ENCODE measurements at regions not wholly inside any gene's neighbourhood (a gene's known extent, or its start where the extent isn't known, plus 50 kb on each side); places are given as distances from the start of the nearest gene placed in this dataset.

DNA sequence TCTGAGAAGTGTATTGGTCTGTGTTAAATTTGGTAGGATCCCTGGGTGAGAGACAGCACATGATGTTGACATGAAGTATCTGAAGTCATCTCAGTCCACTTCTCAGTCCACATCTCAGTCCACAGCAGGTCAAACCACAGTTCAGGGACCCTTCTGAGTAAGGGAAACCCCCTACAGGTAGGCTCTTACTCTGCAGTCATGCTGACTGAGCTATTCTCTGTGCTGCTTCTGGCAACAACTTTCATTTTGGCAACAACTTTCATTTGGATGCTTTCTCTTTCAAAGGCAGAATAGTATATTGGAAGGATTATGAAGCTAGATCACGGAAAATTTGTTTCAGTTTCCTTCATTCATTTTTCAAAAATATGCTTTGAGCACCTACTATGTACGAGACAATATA lies 178.2 kb upstream of the GOLIM4 start (continued):
- TF ChIP-seq, protein P1, sequence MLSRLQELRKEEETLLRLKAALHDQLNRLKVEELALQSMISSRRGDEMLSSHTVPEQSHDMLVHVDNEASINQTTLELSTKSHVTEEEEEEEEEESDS (CRISPR knock-in tag; IDR thresholded peaks at IDR 0.05; ENCODE audit: borderline replicate concordance): no peak
- TF ChIP-seq FOSL2 (CRISPR knock-in tag; IDR thresholded peaks at IDR 0.05): no peak
- TF ChIP-seq ONECUT2 (CRISPR knock-in tag; IDR thresholded peaks at IDR 0.05): no peak

DNA sequence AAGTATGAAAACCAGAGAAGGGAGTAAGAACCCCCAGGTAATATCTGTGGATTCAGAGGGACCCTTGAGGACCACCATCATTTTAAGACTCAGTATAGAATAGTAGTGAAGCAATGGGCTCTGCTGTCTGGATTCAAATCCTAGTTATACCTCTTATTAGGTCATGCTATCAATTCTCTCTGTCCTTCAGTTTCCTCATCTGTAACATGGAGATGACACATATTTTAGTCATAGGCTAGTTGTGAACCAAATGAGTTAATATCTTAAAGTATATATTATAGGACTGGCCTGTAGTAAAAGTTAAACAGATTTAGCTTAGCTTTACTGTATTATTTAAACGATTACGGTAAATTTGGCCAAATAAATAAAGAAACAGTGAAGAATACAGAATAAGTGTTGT lies 177.3 kb upstream of the GOLIM4 start:
- DNase-seq (ENCODE audit: low spot score) (no peak), ATAC-seq (no peak), FAIRE-seq (no peak)
- no peaks in the 10 kb centered on the region; a peak in 1 of 5 replicates for H3K27me3 ChIP-seq (ENCODE audit: control insufficient read depth in 1 of 2, insufficient read depth in 2 of 2, low read length in 2 of 2)
- H3K9ac ChIP-seq (ENCODE audit: insufficient read depth, low read depth, low read length): no peak overlapping the region
- in situ Hi-C loops (cut with HindIII; ENCODE audit: extremely low pct_ligation_motif_present, low pct_unique_long_range_greater_than_20kb): no loop called here
- H3K27ac ChIP-seq (ENCODE audit: extremely low read length, insufficient read depth, low read length): no peak overlapping the region
- 0% methylated on average over 2 of the region's 2 CpGs for WGBS (ENCODE audit: low lambda C conversion rate)
- BruUV-seq (replicated peaks): no TSS peak
- ChIA-PET POLR2A (no interaction called here), CTCF (ENCODE audit: low intra/inter-chr PET ratio, low total read pairs) (no interaction called here)
- intact Hi-C loops (cut with micrococcal nuclease; ENCODE audit: unreplicated experiment): no loop called here
- no peaks in the 10 kb centered on the region for H4K20me1 ChIP-seq (ENCODE audit: insufficient read depth, low read length)
- H2AFZ ChIP-seq (ENCODE audit: low read length): no peak overlapping the region
- H3K4me3 ChIP-seq (replicated peaks in 1 of 3; ENCODE audit: insufficient read depth in 1 of 3, low read depth in 2 of 3, low read length in 3 of 3): no peak overlapping the region
- H3K9me3 ChIP-seq (ENCODE audit: low read length): no peaks in the 10 kb centered on the region
- H3K36me3 ChIP-seq (replicated peaks in 1 of 2; ENCODE audit: control insufficient read depth in 1 of 2, insufficient read depth in 2 of 2, low read length in 2 of 2): no peaks in the 10 kb centered on the region
- TF ChIP-seq ZNF567 (CRISPR knock-in tag; IDR thresholded peaks at IDR 0.05; ENCODE audit: borderline replicate concordance): no peak
- TF ChIP-seq ZNF768 (CRISPR knock-in tag; IDR thresholded peaks at IDR 0.05): no peak
- TF ChIP-seq NR2F6 (IDR thresholded peaks at IDR 0.05): no peak
- no peak for TF ChIP-seq NR2F6 (CRISPR knock-in tag; IDR thresholded peaks at IDR 0.05)
- no peak for TF ChIP-seq HOXA5 (CRISPR knock-in tag; IDR thresholded peaks at IDR 0.05)
- no peak for TF ChIP-seq ATF1 (CRISPR knock-in tag; IDR thresholded peaks at IDR 0.05)
- TF ChIP-seq PRPF4 (IDR thresholded peaks at IDR 0.05; ENCODE audit: low read depth, low read length, poor library complexity, severe bottlenecking): no peak
- TF ChIP-seq ZNF7 (CRISPR knock-in tag; IDR thresholded peaks at IDR 0.05): no peak
- TF ChIP-seq TBX2 (CRISPR knock-in tag; IDR thresholded peaks at IDR 0.05; ENCODE audit: borderline replicate concordance): no peak
- TF ChIP-seq, protein P2, sequence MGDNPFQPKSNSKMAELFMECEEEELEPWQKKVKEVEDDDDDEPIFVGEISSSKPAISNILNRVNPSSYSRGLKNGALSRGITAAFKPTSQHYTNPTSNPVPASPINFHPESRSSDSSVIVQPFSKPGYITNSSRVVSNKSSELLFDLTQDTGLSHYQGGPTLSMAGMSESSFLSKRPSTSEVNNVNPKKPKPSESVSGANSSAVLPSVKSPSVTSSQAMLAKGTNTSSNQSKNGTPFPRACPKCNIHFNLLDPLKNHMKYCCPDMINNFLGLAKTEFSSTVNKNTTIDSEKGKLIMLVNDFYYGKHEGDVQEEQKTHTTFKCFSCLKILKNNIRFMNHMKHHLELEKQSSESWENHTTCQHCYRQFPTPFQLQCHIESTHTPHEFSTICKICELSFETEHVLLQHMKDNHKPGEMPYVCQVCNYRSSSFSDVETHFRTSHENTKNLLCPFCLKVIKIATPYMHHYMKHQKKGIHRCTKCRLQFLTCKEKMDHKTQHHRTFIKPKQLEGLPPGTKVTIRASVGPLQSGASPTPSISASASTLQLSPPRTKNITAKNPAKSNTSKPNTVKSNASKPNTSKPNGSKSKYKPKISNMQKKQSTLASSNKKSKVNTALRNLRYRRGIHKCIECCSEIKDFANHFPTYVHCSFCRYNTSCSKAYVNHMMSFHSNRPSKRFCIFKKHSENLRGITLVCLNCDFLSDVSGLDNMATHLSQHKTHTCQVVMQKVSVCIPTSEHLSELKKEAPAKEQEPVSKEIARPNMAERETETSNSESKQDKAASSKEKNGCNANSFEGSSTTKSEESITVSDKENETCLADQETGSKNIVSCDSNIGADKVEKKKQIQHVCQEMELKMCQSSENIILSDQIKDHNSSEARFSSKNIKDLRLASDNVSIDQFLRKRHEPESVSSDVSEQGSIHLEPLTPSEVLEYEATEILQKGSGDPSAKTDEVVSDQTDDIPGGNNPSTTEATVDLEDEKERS (CRISPR knock-in tag; IDR thresholded peaks at IDR 0.05): no peak
- TF ChIP-seq NFRKB (IDR thresholded peaks at IDR 0.05): no peak
- TF ChIP-seq THYN1 (CRISPR knock-in tag; IDR thresholded peaks at IDR 0.05; ENCODE audit: borderline replicate concordance, low read depth): no peak
- TF ChIP-seq, protein P3, sequence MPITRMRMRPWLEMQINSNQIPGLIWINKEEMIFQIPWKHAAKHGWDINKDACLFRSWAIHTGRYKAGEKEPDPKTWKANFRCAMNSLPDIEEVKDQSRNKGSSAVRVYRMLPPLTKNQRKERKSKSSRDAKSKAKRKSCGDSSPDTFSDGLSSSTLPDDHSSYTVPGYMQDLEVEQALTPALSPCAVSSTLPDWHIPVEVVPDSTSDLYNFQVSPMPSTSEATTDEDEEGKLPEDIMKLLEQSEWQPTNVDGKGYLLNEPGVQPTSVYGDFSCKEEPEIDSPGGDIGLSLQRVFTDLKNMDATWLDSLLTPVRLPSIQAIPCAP (CRISPR knock-in tag; IDR thresholded peaks at IDR 0.05; ENCODE audit: low read depth): no peak
- TF ChIP-seq, protein P4, sequence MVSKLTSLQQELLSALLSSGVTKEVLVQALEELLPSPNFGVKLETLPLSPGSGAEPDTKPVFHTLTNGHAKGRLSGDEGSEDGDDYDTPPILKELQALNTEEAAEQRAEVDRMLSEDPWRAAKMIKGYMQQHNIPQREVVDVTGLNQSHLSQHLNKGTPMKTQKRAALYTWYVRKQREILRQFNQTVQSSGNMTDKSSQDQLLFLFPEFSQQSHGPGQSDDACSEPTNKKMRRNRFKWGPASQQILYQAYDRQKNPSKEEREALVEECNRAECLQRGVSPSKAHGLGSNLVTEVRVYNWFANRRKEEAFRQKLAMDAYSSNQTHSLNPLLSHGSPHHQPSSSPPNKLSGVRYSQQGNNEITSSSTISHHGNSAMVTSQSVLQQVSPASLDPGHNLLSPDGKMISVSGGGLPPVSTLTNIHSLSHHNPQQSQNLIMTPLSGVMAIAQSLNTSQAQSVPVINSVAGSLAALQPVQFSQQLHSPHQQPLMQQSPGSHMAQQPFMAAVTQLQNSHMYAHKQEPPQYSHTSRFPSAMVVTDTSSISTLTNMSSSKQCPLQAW (CRISPR knock-in tag; IDR thresholded peaks at IDR 0.05): no peak
- TF ChIP-seq NFKB2 (CRISPR knock-in tag; IDR thresholded peaks at IDR 0.05; ENCODE audit: borderline replicate concordance): no peak
- TF ChIP-seq ZMAT3 (CRISPR knock-in tag; conservative IDR thresholded peaks at IDR 0.05): no peak
- no peak for TF ChIP-seq PHF20 (CRISPR knock-in tag; IDR thresholded peaks at IDR 0.05)
- H3K79me2 ChIP-seq (ENCODE audit: insufficient read depth, low read length): no peaks in the 10 kb centered on the region
- no peaks in the 10 kb centered on the region for H3K4me1 ChIP-seq (ENCODE audit: insufficient read depth, low read length)
- H3K4me2 ChIP-seq (ENCODE audit: low read depth, low read length): no peak overlapping the region
